PC-3 (cell line): ENCODE measurements at regions not wholly inside any gene's neighbourhood (a gene's known extent, or its start where the extent isn't known, plus 50 kb on each side); places are given as distances from the start of the nearest gene placed in this dataset.

ENCODE experiments used
- ATAC-seq: fragments of 200-7000 bp; cut with Tn5 transposase; 2 replicates; pipeline ENCODE4 v1.9.1; 2020; ENCODE audit warnings: mild to moderate bottlenecking, moderate library complexity
- BruUV-seq: library from RNA; stranded (reverse); fragments of 400-500 nt; replicated peaks from 2 replicates; lab custom pipeline; 2021; lab: Mats Ljungman, UMichigan
- CTCF ChIA-PET: fragments of 300-600 bp; sonication (Branson Sonifier 250); formaldehyde crosslinking; loops from one replicate; lab custom pipeline; 2022; ENCODE audit warnings: antibody characterized with exemption; lab: Charles Lee
- POLR2A ChIA-PET: fragments of 300-600 bp; sonication (Branson Sonifier 250); formaldehyde crosslinking; loops from one replicate; lab custom pipeline; 2022; ENCODE audit warnings: antibody characterized with exemption; ENCODE audit not compliant: unreplicated experiment; lab: Charles Lee
- DNase-seq: peaks from one replicate; pipeline ENCODE4 v3.0.0-alpha.2; 2015
- H2AFZ ChIP-seq: fragments of 300-600 bp; sonication (generic); 2 replicates; pipeline ENCODE4 v1.6.0; 2016; ENCODE audit warnings: antibody characterized with exemption, low read length
- H3F3A ChIP-seq: fragments of 300-600 bp; sonication (generic); one replicate; pipeline ENCODE4 v1.6.0; 2017; ENCODE audit warnings: antibody characterized with exemption, low read length, control low read depth, mild to moderate bottlenecking; ENCODE audit not compliant: unreplicated experiment
- H3K27ac ChIP-seq: fragments of 300-600 bp; sonication (generic); 2 replicates; pipeline ENCODE4 v1.5.1; 2016; ENCODE audit warnings: mild to moderate bottlenecking, low read length
- H3K27me3 ChIP-seq: fragments of 300-600 bp; sonication (generic); 2 replicates; pipeline ENCODE4 v1.6.1; 2016; ENCODE audit warnings: low read length, mixed read lengths
- H3K36me3 ChIP-seq: fragments of 300-600 bp; sonication (generic); 2 replicates; pipeline ENCODE4 v1.6.1; 2016; ENCODE audit warnings: low read depth, mixed run types, low read length, mixed read lengths
- H3K4me1 ChIP-seq: fragments of 300-600 bp; sonication (generic); 2 replicates; pipeline ENCODE4 v1.5.1; 2016; ENCODE audit warnings: low read length; ENCODE audit not compliant: insufficient read depth
- H3K4me2 ChIP-seq: fragments of 300-600 bp; sonication (generic); 2 replicates; pipeline ENCODE4 v1.6.0; 2016; ENCODE audit warnings: low read length
- H3K4me3 ChIP-seq: fragments of 300-600 bp; sonication (generic); 2 replicates; pipeline ENCODE4 v1.5.1; 2016; ENCODE audit warnings: mild to moderate bottlenecking, low read length, mixed read lengths
- H3K79me2 ChIP-seq: fragments of 300-600 bp; sonication (generic); 2 replicates; pipeline ENCODE4 v1.6.1; 2017; ENCODE audit warnings: low read length, mixed read lengths
- H3K9ac ChIP-seq: fragments of 300-600 bp; sonication (generic); 2 replicates; pipeline ENCODE4 v1.6.0; 2016; ENCODE audit warnings: mild to moderate bottlenecking, low read length
- H3K9me2 ChIP-seq: fragments of 300-600 bp; sonication (generic); replicated peaks from 2 replicates; pipeline ENCODE4 v1.6.1; 2016; ENCODE audit warnings: mixed run types, low read length, mixed read lengths
- H3K9me3 ChIP-seq: fragments of 300-600 bp; sonication (generic); 2 replicates; pipeline ENCODE4 v1.6.1; 2016; ENCODE audit warnings: low read length, mixed read lengths
- H4K20me1 ChIP-seq: fragments of 300-600 bp; sonication (generic); 2 replicates; pipeline ENCODE4 v1.6.1; 2016; ENCODE audit warnings: low read length, mixed read lengths
- CTCF ChIP-seq: fragments of 300-600 bp; sonication (generic); conservative IDR thresholded peaks from 2 replicates; pipeline ENCODE4 v1.5.1; 2017; ENCODE audit warnings: antibody characterized with exemption, low read depth, mild to moderate bottlenecking, low read length
- EZH2 ChIP-seq: fragments of 300-600 bp; sonication (generic); IDR thresholded peaks from one replicate; pipeline ENCODE4 v1.6.1; 2017; ENCODE audit warnings: antibody characterized with exemption, mild to moderate bottlenecking, low read length; ENCODE audit not compliant: unreplicated experiment
- EZH2phosphoT487 ChIP-seq: fragments of 300-600 bp; sonication (generic); IDR thresholded peaks from 2 replicates; pipeline ENCODE4 v1.6.1; 2018; ENCODE audit warnings: mild to moderate bottlenecking, antibody characterized with exemption, low read length, borderline replicate concordance
- intact Hi-C: fragments of 100-400 bp; cut with micrococcal nuclease; formaldehyde crosslinking; loops from 2 replicates; pipeline ENCODE4 v1.9.0; 2023

DNA sequence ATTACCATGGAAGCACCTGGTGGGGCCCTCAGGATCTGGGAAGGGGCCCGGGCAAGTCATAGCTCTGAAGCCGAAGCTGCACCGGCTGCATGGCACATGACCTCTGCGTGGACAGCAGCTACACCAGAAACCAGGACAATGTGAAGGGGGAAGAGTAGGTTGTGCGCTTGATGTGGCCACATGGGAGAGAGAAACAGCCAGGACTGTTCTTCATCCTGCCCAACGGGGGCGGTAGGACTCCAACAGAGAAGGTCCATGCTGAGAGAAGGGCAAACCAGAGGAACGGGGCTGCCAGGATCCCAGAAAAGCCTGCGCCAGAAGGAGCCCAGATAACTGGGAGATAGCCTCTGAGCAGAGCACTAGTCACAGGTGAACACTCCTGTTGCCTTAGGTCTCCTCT, 54.9 kb upstream of the PRR20G start:
- Histone ChIP-seq H3K9me3 (no peaks in the 10 kb centered on the region), H3K4me2 (no peak overlapping the region), H3K36me3 (no peaks in the 10 kb centered on the region), H3K4me1 (no peaks in the 10 kb centered on the region), H3K4me3 (no peak overlapping the region), H3K9me2 (no peaks in the 10 kb centered on the region), H3K27ac (no peak overlapping the region), H4K20me1 (no peaks in the 10 kb centered on the region), H3K27me3 (peaks cover 19% of the 10 kb centered on the region), H3K79me2 (no peaks in the 10 kb centered on the region), H3K9ac (no peak overlapping the region), H2AFZ (no peak overlapping the region), H3F3A (no peaks in the 10 kb centered on the region)
- intact Hi-C loops = no loop called here
- CTCF ChIA-PET = no interaction called here
- DNase-seq (no peak), ATAC-seq (no peak)
- BruUV-seq = no TSS peak
- POLR2A ChIA-PET = no interaction called here
- no peak for TF ChIP-seq EZH2phosphoT487
- no peak for TF ChIP-seq CTCF
- no peak for TF ChIP-seq EZH2

DNA sequence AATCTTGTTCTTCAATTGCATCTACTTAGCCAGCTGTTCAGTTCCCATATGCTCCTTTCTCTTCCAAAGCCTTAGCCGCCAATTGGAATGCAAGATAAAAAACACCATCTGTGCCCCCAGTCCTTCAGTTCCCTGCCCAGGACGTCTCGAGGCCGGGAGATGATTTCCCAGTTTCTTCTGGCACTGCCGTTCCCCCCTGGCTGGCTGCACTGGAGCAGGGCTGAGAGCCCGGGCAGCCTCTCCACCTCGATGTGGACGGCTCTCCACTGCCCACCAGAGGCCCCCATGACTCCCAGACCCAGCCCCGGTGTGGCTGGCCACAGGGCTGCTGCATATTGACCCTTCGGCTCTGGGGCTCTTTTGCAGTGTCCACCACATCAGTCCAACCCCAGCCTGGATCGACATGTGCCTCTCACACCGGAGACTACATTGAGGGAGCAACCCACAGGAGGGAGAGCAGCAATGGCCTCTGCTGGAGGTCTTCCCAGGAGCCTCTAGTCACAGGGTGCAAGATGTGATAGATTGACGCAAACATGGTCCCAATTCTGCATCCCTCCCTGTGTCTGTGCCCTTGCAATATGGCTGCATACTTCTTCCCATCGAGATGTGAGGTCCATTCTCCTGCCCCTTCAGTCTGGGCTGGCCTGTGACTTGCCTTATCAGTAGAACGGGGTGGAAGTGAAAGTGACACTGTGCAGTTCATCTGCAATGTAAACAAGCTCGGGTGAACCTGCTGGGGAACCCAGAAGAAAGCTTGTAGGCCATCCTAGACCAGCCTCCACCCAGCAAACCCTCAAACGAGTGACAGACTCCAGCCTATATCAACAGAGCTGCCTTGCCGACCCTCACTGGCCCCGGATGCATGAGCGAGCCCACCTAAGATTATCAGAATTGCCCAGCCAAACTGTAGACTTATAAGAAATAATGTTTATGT, 52.3 kb upstream of the PRR20G start:
- no peak overlapping the region for H3K4me3 ChIP-seq
- intact Hi-C loops = no loop called here
- no peak overlapping the region for H2AFZ ChIP-seq
- H3K9me3 ChIP-seq = no peaks in the 10 kb centered on the region
- H3F3A ChIP-seq = no peaks in the 10 kb centered on the region
- no peaks in the 10 kb centered on the region for H3K27me3 ChIP-seq
- H3K36me3 ChIP-seq = no peaks in the 10 kb centered on the region
- no peaks in the 10 kb centered on the region for H4K20me1 ChIP-seq
- ATAC-seq = no peak
- DNase-seq = no peak
- no peak overlapping the region for H3K27ac ChIP-seq
- TF ChIP-seq EZH2 = no peak
- no peak for TF ChIP-seq EZH2phosphoT487
- no peak for TF ChIP-seq CTCF
- H3K9me2 ChIP-seq = no peaks in the 10 kb centered on the region
- POLR2A ChIA-PET = no interaction called here
- H3K9ac ChIP-seq = no peak overlapping the region
- BruUV-seq = no TSS peak
- CTCF ChIA-PET = no interaction called here
- H3K79me2 ChIP-seq = no peaks in the 10 kb centered on the region
- no peaks in the 10 kb centered on the region for H3K4me1 ChIP-seq
- no peak overlapping the region for H3K4me2 ChIP-seq

- Histone ChIP-seq H4K20me1 (no peaks in the 10 kb centered on the region), H3K9me2 (no peaks in the 10 kb centered on the region), H3K27me3 (no peaks in the 10 kb centered on the region), H2AFZ (no peak overlapping the region), H3F3A (no peaks in the 10 kb centered on the region), H3K9ac (no peak overlapping the region), H3K4me3 (no peak overlapping the region), H3K4me2 (no peak overlapping the region), H3K79me2 (no peaks in the 10 kb centered on the region), H3K27ac (no peak overlapping the region), H3K36me3 (no peaks in the 10 kb centered on the region), H3K9me3 (no peaks in the 10 kb centered on the region), H3K4me1 (no peaks in the 10 kb centered on the region)
- ATAC-seq (no peak), DNase-seq (no peak)
- intact Hi-C loops = no loop called here
- ChIA-PET CTCF (no interaction called here), POLR2A (no interaction called here)
- no TSS peak for BruUV-seq
- no peak for TF ChIP-seq EZH2
Measured at GRCh38 chr3:127339016-127339415, 51.2 kb upstream of the PRR20G start.
